Islet precursor cell (in vitro differentiated cells): ENCODE measurements at regions not wholly inside any gene's neighbourhood (a gene's known extent, or its start where the extent isn't known, plus 50 kb on each side); places are given as distances from the start of the nearest gene placed in this dataset.
A peak's percentile ranks its signal among the peaks of the same experiment; 100 is the strongest.

Source experiments
- DNase-seq: peaks from one replicate; pipeline ENCODE4 v3.0.0-alpha.2; 2018

DNA sequence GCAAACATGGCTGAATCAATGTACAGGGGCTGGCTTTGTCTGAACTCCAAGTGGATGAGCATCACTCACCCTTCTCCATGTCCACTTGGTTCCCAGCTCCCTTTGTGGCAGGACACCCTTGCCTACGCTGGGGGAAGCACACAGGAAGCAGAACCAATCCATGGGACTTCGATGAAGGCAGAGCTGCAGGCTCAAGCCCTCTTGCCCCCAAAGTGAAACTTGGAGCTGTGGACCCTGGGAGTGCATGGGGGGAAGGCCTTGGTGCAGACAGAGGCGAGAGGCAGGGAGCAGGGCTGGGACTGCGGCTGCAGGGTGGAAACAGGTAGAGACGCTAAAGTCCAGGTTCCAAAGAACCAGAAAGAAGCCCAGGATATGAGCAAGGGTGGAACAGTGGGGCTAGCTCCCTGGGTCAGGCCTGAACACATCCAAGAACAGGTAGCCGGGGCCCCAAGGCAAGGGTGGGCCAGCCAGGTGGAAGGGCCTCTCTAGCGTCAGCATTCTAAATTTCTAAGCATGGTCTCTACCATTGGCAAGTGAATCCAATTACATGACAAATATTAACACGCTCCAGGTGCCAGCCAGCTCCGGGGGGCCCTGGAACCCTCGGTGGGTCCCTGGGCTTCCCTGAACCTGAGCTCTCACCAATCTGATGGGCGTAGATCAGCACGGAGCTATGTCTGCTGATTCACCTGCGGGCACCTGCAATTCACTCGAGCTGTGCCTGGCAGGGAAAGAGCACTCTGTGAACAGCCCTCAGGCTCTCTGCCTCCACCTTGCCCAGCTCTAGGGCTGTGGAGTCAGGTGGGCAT is 532.8 kb downstream of the BRD1 start:
- DNase-seq = peak; percentile 24

DNA sequence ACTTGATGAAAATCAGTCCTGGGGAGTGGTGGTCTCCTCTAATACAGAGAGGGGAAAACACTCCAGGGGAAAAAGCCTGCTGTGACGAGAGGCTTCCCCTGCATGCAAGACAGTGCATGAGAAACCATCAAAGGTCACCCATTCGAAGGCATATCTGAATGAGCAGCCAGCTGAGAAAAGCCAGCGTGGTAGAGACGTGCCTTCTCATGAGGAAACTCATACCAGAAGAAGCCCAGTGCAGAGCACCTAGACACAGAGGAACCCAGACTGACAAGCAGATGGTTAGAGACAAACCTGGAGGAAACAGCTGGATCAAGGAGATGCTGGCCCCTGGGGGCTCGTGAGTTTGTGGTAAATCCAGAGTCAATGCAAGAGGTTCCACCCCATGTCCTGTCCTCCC is 534.8 kb downstream of the BRD1 start:
- DNase-seq = peak; percentile 17

DNA sequence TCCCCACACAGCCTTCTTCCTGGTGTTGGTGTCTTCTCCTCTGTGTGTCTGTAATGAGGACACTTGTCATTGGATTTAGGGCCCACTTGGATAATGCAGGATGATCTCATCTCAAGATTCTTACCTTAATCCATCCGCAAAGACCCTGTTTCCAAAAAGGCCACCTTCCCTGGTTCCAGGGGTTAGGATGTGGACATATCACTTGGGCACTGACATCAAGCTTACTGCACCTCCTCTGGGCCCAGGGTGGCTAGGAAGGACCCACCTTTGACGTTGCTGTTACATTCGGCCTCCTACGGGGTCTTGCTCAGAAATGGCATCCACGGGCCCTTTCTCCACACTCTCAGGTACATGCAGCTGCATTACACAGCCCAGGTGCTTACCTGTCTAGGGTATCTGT is 535.9 kb downstream of the BRD1 start:
- peak; percentile 19 for DNase-seq

DNA sequence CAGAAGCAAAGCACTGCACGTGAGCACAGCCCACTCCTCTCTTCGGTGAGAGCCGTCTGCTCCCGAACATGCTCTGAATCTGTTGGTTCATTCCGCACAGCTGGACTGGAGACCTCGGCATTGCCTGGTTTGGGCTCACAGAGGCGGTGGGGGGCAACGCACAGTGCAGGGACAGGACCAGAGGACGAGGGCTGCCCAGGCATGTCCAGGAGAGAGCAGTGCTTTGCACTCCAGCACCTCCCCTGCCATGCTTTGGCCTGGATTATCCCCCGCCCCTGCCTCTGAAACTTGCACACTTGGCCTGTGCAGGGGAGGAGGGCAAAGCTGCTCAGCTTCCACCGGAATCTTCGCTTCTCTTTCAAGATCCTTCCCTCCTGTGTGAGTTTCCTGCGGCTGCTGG is 536.5 kb downstream of the BRD1 start:
- peak; percentile 48 for DNase-seq

GRCh38 chr22:49290711-49291110 is 537.0 kb downstream of the BRD1 start:
- DNase-seq = peak; percentile 22

DNA sequence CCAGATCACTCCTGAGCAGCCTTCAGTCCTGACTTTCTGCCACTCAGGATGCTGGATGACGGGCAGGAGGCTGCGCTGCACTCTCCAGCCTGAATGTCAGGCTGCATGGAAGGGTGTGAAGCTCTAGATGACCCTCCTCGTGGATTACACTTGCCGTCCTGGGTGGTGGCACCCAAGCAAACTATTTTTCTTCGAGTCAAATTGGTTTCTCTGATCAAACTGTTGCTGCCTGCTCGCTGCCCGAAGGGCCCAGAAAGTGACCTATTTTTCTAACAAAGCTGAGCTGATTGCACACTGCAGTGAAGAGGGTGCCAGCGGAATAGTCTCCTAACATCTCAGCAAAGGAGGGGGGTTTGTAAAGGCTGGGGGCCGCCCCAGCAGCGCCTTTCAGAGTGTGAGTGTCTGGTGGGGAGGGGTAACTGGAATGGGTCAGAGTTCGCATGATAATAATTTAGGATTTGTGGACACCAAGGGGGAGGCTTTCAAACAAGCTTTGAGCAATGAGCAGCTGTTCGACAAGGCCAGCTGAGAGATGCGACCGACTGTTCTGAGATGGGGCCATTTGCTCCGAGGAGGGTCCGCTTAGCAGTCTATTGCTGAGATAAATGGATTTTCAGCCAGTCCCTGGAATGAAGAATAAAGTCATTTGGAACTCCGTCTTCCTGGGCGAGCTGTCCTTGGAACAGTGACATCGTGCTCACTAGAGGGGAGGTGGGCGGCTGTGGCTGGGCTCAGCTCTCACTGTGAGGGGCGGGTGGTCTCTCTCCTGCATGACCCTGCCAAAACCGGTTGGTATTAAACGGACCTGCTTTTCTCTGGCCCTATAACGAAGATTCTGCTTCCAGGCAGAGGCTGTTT is 537.6 kb downstream of the BRD1 start:
- peak; percentile 30 for DNase-seq

DNA sequence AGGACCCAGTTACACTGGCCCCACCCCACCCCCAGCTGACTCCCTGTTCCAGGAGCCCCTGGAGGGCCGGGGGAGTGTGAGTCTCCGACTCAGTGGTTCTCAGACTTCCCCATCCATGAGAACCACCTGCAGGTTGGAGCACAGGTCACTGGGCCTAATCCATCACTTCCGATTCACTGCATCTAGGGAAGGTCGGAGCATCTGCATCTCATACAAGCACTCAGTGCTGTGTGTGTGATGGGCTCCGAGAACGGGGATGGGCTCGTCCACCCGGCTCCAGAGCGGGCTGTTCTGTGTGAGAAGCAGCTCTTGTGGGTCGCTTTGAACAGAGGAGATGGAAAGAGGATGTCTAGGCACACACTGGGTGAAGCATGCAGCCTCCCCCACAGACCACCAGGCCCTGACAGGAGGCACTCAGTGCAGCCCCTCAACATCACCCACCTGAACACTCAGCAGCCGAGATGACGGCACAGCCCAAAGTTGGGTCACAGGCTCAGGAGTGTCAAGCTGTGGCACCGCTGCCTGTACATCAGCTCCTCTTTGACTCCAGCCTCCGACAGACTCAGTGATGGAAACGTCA is 541.4 kb downstream of the BRD1 start:
- DNase-seq = no peak

- DNase-seq = no peak
Measured at GRCh38 chr22:49284931-49285330, 542.7 kb downstream of the BRD1 start.

DNA sequence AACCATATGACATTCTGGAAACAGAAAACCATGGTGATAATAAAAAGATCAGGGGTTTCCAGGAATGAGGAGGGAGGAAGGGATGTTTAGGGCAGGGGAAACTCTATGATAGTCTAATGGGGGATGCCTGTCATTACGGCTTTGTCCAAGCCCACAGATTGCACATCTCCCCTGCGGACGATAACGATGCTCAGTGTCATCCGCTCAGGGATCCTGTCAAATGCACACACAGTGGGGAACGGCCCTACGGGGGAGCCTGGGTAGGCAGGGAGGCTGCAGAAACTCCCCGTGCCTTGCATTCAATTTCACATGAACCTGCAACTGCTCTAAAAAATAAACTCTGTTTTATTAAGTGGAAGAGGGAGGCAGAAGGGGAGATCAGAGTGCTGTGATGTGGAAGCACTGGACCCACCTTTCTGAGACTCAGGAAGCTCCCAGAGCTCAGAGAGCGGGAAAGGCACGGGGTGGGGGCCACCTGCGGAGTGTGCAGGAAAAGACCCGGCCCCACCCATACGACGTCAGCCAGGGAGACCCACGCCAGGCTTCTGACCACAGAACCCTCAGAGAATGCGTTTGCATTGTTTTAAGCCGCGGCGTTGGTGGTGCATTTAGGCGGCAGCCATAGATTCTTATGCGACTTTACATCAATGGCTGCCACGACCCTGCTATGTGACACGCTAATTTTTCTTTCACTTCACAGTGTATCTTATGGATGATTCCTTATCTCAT is 543.5 kb downstream of the BRD1 start:
- no peak for DNase-seq

GRCh38 chr22:49282596-49282995 is 545.1 kb downstream of the BRD1 start:
- DNase-seq = no peak

- no peak for DNase-seq
Measured at GRCh38 chr22:49281467-49282340, 546.0 kb downstream of the BRD1 start.

GRCh38 chr22:49278340-49278739 is 549.3 kb downstream of the BRD1 start:
- no peak for DNase-seq

- DNase-seq = no peak
Measured at GRCh38 chr22:49276567-49276966, 551.1 kb downstream of the BRD1 start.

- no peak for DNase-seq
Measured at GRCh38 chr22:49274754-49275380, 552.8 kb downstream of the BRD1 start.

DNA sequence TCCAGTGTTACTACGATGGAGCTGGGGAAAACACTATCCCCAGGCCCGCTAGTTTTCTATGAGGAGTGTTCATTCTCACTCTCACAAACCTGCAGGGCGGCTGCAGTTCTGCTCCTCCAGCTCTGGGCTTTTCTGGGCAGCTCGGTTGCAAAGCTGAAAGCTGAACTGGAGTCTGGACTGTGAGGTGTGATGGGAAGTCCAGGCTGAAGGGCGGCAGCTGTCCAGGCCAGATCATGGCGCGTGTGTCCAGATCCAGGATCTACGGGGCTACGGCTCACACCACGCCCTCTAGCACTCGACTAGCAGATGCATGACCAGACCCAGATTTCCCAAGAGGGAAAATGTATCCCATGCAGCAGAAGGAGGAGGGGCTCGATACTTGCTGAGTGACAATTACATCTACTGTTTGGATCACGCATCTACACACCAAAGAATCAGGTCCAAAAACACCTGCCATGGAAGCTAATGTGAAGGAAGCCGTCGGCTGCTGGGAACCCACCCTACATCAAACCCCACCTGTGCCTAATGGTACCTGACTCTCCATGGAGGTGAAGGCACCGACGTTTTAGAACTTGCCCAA is 555.0 kb downstream of the BRD1 start:
- peak; percentile 26 for DNase-seq

DNA sequence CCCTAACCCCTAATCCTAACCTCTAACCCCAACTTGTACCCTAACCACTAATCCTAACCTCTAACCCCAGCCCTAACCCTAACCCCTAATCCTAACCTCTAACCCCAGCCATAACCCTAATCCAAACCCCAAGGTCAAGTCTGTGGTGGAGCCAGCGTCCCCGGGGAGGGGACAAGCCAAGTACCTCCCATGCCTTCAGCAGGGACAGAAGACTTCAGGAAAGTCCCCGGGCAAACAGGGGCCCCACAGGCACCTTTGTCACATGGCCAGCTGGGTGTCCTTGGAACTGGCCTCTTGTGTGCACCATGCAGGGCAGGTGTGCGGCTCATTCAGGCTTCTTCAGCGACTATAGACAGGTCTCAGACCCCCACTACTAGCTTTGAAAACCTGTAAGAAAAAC is 555.8 kb downstream of the BRD1 start:
- peak; percentile 16 for DNase-seq

GRCh38 chr22:49271369-49271727 is 556.3 kb downstream of the BRD1 start:
- no peak for DNase-seq

GRCh38 chr22:49270595-49271368 is 556.9 kb downstream of the BRD1 start:
- DNase-seq = peak; percentile 25

- peak; percentile 42 for DNase-seq
Measured at GRCh38 chr22:49269928-49270327, 557.7 kb downstream of the BRD1 start.

- DNase-seq = no peak
Measured at GRCh38 chr22:49269371-49269770, 558.3 kb downstream of the BRD1 start.
